ENCODE measurements at regions not wholly inside any gene's neighbourhood (a gene's known extent, or its start where the extent isn't known, plus 50 kb on each side); places are given as distances from the start of the nearest gene placed in this dataset.

DNA sequence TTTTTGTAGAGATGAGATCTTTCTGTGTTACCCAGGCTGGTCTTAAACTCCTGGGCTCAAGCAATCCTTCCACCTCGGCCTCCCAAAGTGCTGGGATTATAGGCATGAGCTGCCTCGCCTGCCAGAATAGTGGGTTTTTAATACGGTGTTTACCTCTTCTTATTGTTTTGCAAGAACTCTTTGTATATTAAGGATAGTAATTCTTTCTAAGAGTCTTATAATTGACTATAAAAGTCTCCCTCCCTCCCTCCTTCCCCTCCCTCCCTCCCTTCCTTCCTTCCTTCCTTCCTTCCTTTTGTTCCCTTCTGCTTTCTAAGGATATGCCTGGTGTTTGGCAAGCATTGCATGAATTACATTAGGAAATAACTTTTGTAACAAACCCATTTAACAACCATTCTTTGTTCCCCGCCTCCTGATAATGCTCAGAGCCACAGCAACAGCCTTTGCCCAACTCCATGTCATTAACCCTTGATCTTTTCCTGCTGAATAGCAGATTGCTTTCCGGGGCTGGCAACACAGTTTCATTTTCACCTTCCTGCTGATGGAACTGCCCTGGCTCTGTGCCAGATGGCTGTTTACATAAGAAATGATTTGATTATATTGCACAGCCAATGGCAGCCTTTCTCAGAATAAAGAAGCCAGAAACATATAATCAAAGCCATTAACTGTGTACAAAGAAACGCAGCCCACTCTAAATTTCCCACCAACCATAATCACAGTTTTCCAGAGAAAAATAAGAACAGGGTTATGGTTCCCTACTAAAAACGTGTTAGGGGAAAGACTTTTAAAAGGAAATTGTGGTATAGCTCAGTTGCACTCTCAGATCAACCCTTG, 143.7 kb upstream of the PTPN1 start:
- TF ChIP-seq ZNF274 (IDR thresholded peaks at IDR 0.05; ENCODE audit: low read depth, low read length) (no peak), SUZ12 (IDR thresholded peaks at IDR 0.05; ENCODE audit: extremely low read depth, insufficient read depth, insufficient read length) (no peak)

DNA sequence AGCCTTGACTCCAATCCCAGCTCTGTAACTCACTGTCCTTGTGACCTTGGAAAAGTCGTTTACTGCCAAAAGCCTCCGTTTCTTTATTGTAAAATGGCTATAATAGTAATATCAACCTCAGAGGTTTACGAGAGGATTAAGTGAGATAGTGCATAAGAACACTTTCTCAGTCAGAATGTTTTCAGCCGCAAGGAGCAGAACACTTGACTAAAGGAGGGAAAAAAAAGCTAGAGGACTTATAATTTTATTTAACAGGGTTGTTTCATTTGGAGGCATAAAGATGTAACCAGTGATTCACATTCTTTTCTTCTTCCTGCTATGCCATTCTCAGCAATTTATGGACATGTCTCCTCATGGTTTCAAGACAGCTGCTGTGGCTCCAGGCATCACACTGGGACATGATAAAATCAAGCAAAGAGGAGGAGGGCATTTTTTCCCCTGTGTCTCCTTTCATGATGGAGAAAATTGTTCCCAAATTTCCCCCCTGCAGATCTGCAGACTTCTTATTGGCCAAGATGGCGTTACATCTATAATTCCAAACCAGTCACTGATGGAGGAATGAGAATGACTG, 143.0 kb upstream of the PTPN1 start:
- H3K36me3 ChIP-seq (ENCODE audit: insufficient read depth, insufficient read length, low read length), result no peaks in the 10 kb centered on the region
- no peak overlapping the region for H3K4me3 ChIP-seq (ENCODE audit: insufficient read length, low read depth)
- H3K27me3 ChIP-seq (ENCODE audit: insufficient read depth, insufficient read length), result no peaks in the 10 kb centered on the region
- peaks cover 3% of the 10 kb centered on the region for H3K4me1 ChIP-seq (ENCODE audit: insufficient read depth, insufficient read length)
- TF ChIP-seq SUZ12 (IDR thresholded peaks at IDR 0.05; ENCODE audit: extremely low read depth, insufficient read depth, insufficient read length), result no peak
- no peak for TF ChIP-seq ZNF274 (IDR thresholded peaks at IDR 0.05; ENCODE audit: low read depth, low read length)
- H3K9me3 ChIP-seq (ENCODE audit: insufficient read depth, low read length), result no peaks in the 10 kb centered on the region
- H3K9ac ChIP-seq (ENCODE audit: insufficient read length, low read depth), result no peak overlapping the region
- DNase-seq (ENCODE audit: low read depth, low spot score), result no peak

More for the DNA sequence above, 143.7 kb upstream of the PTPN1 start:
- no peak for DNase-seq (ENCODE audit: low read depth, low spot score)
- no peak overlapping the region for H3K4me3 ChIP-seq (ENCODE audit: insufficient read length, low read depth)
- H3K36me3 ChIP-seq (ENCODE audit: insufficient read depth, insufficient read length, low read length), result no peaks in the 10 kb centered on the region
- H3K4me1 ChIP-seq (ENCODE audit: insufficient read depth, insufficient read length), result peaks cover 3% of the 10 kb centered on the region
- no peak overlapping the region for H3K9ac ChIP-seq (ENCODE audit: insufficient read length, low read depth)
- H3K9me3 ChIP-seq (ENCODE audit: insufficient read depth, low read length), result no peaks in the 10 kb centered on the region
- H3K27me3 ChIP-seq (ENCODE audit: insufficient read depth, insufficient read length), result no peaks in the 10 kb centered on the region

DNA sequence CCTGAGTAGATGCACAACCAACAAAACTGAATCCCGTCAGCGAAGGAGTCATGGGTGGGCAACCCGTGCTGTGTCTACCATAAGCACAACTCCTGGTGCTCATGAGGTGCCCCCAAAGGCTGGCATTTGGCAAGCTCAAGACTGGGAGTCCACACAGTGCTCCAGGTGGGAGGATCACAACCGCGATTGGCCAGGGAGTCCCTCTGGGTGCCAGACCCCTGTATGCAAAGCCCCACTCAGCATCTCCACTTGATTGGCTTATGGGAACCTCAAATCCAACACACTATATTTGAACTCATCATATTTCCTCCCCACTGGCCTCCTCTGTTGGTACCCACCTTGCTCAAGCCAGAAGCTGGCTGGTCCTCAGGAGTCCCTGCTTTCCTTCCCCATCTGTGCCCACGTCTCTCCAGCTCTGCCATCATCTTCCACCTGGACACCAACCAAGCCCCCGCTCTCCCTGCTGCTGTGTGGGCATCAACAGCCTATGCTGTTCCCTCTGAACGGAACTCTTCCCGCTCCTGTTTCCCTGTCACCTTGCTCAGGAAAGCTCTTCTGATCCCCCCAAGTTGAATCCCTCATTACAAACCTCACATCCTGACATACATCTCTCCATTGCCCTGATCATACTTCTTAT, 142.3 kb upstream of the PTPN1 start:
- no peaks in the 10 kb centered on the region for H3K27me3 ChIP-seq (ENCODE audit: insufficient read depth, insufficient read length)
- H3K9me3 ChIP-seq (ENCODE audit: insufficient read depth, low read length), result no peaks in the 10 kb centered on the region
- DNase-seq (ENCODE audit: low read depth, low spot score), result no peak
- H3K36me3 ChIP-seq (ENCODE audit: insufficient read depth, insufficient read length, low read length), result no peaks in the 10 kb centered on the region
- H3K4me1 ChIP-seq (ENCODE audit: insufficient read depth, insufficient read length), result peaks cover 3% of the 10 kb centered on the region
- H3K9ac ChIP-seq (ENCODE audit: insufficient read length, low read depth), result no peak overlapping the region
- no peak for TF ChIP-seq ZNF274 (IDR thresholded peaks at IDR 0.05; ENCODE audit: low read depth, low read length)
- TF ChIP-seq YY1 (IDR thresholded peaks at IDR 0.05; ENCODE audit: insufficient read depth, insufficient read length), result no peak
- TF ChIP-seq SUZ12 (IDR thresholded peaks at IDR 0.05; ENCODE audit: extremely low read depth, insufficient read depth, insufficient read length), result no peak
- H3K4me3 ChIP-seq (ENCODE audit: insufficient read length, low read depth), result no peak overlapping the region

DNA sequence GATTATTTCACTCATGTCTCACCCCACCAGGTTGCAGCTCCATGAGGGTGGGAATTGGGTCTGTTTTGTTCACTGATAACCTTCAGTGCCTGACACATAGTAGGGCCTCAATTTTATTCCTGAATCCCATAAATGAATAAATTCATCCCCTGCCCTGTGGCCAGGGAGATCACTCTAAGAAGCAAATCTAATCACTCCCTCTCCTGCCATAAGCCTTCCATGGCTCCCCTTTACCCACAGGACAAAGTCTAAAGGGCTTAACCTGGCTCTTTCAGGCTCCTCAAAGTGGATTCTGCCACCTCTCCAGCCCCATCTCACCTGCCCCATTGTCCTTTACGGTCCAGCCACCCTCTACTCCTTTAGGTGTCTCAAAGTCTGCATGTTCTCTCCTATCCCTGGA, 141.8 kb upstream of the PTPN1 start:
- no peaks in the 10 kb centered on the region for H3K27me3 ChIP-seq (ENCODE audit: insufficient read depth, insufficient read length)
- H3K9me3 ChIP-seq (ENCODE audit: insufficient read depth, low read length), result no peaks in the 10 kb centered on the region
- no peak overlapping the region for H3K9ac ChIP-seq (ENCODE audit: insufficient read length, low read depth)
- TF ChIP-seq SUZ12 (IDR thresholded peaks at IDR 0.05; ENCODE audit: extremely low read depth, insufficient read depth, insufficient read length), result no peak
- no peak for TF ChIP-seq YY1 (IDR thresholded peaks at IDR 0.05; ENCODE audit: insufficient read depth, insufficient read length)
- TF ChIP-seq ZNF274 (IDR thresholded peaks at IDR 0.05; ENCODE audit: low read depth, low read length), result no peak
- no peak for DNase-seq (ENCODE audit: low read depth, low spot score)
- H3K4me1 ChIP-seq (ENCODE audit: insufficient read depth, insufficient read length), result peaks cover 3% of the 10 kb centered on the region
- no peak overlapping the region for H3K4me3 ChIP-seq (ENCODE audit: insufficient read length, low read depth)
- H3K36me3 ChIP-seq (ENCODE audit: insufficient read depth, insufficient read length, low read length), result no peaks in the 10 kb centered on the region

DNA sequence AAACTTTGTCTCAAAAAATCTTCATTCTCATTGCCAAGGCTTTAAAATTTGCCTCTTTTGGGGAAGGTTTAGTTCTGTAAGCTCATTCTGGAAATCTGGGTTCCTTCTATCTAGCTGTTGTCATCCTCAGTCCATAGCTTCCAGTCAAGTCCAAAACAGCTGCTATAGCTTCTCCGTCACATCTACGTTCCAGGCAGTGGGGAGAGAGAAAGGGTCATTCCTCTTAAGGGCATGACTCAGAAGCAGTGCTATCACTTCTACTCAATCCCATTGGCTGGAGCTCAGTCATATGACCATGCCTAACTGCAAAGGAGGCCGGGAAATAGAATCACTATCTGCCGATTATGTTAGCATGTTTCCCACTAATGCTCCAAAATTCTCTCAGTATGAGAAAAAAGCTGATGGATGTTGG, 141.4 kb upstream of the PTPN1 start:
- no peaks in the 10 kb centered on the region for H3K9me3 ChIP-seq (ENCODE audit: insufficient read depth, low read length)
- no peaks in the 10 kb centered on the region for H3K36me3 ChIP-seq (ENCODE audit: insufficient read depth, insufficient read length, low read length)
- H3K4me3 ChIP-seq (ENCODE audit: insufficient read length, low read depth), result no peak overlapping the region
- no peak for DNase-seq (ENCODE audit: low read depth, low spot score)
- TF ChIP-seq YY1 (IDR thresholded peaks at IDR 0.05; ENCODE audit: insufficient read depth, insufficient read length), result no peak
- TF ChIP-seq ZNF274 (IDR thresholded peaks at IDR 0.05; ENCODE audit: low read depth, low read length), result no peak
- TF ChIP-seq SUZ12 (IDR thresholded peaks at IDR 0.05; ENCODE audit: extremely low read depth, insufficient read depth, insufficient read length), result no peak
- H3K27me3 ChIP-seq (ENCODE audit: insufficient read depth, insufficient read length), result no peaks in the 10 kb centered on the region
- H3K9ac ChIP-seq (ENCODE audit: insufficient read length, low read depth), result no peak overlapping the region
- no peaks in the 10 kb centered on the region for H3K4me1 ChIP-seq (ENCODE audit: insufficient read depth, insufficient read length)

DNA sequence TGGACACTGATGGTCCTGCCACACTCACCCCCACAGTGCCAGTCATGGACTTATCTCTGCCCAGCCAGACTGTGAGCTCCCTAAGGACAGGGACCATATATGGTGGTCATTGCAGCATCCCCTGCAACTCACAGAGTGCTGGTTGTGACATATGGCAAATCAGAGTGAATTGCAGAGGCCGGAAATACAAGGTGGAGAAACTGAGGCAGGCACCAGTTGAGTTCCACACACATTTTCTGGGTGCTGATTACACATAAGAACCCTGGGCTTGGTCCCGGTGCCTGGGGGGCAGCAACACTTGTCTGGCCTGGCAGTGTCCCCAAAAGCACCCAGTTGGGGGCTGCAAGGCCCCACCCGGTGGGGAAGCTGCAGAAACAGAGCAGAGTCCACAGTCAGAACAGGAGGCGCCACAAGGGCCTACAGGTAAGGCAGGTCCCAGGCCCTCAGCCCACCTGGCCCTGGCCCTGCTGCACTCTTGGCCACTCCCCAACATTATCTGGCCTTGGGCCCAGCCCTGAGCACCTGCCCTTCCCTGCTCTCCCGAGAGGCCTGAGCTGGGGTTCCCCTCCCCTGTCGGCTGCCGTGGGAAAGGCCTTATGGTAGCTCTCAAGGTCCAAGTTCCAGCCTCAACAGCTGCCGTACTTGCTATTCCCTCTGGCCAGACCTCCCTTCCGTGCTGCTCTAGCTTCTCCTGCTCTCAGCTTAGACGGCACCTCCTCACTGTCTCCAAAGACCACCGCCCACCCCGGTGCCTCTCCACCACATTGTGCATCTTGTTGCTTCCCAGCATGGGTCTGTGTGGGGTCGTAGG, 140.8 kb upstream of the PTPN1 start:
- no peaks in the 10 kb centered on the region for H3K36me3 ChIP-seq (ENCODE audit: insufficient read depth, insufficient read length, low read length)
- H3K27me3 ChIP-seq (ENCODE audit: insufficient read depth, insufficient read length), result no peaks in the 10 kb centered on the region
- H3K9ac ChIP-seq (ENCODE audit: insufficient read length, low read depth), result no peak overlapping the region
- H3K4me1 ChIP-seq (ENCODE audit: insufficient read depth, insufficient read length), result no peaks in the 10 kb centered on the region
- H3K9me3 ChIP-seq (ENCODE audit: insufficient read depth, low read length), result no peaks in the 10 kb centered on the region
- no peak for DNase-seq (ENCODE audit: low read depth, low spot score)
- H3K4me3 ChIP-seq (ENCODE audit: insufficient read length, low read depth), result no peak overlapping the region
- TF ChIP-seq YY1 (IDR thresholded peaks at IDR 0.05; ENCODE audit: insufficient read depth, insufficient read length) (no peak), ZNF274 (IDR thresholded peaks at IDR 0.05; ENCODE audit: low read depth, low read length) (no peak), SUZ12 (IDR thresholded peaks at IDR 0.05; ENCODE audit: extremely low read depth, insufficient read depth, insufficient read length) (no peak)

Data from NT2/D1 (cell line).